HG03108 (cell line): ENCODE measurements at regions not wholly inside any gene's neighbourhood (a gene's known extent, or its start where the extent isn't known, plus 50 kb on each side); places are given as distances from the start of the nearest gene placed in this dataset.
"Not testable (repeated sequence)": the region's sequence is repeated elsewhere in the genome, so short reads cannot be mapped to it uniquely, and the experiment has no call there.

Experiments used
- ATAC-seq: cut with Tn5 transposase; IDR thresholded peaks from one replicate; pipeline ENCODE4 v1.9.1; 2021; ENCODE audit warnings: moderate library complexity; ENCODE audit not compliant: unreplicated experiment

DNA sequence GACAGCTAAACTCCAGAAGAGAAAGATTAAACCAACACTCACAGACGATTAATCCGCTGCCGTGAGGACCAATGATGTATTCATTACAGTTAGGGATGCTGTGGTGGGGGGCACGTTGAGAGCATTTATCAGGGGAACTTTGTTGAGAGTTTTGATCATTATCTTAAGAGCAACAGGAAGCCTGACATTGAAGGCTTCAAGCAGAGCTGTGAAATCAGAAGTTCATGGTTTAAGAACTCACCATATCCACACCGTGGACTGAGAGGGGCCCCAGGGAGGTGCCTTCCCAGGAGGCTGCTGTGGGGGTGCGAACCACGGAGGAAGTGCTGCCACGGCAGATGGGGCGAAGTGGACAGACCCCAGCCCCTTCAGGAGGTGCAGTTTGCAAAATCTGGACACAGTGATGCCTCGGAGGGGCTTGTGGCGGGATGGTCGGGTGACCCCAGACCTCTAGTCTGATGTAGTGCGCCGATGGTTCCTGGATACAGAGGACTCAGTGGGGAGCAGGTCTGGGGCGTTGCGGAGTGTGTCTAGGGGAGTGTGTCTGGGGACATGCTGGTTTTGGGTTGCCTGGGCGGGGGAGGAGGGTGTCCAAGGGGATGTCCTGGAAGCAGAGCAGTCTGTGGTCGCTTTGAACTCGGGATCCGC lies 73.0 kb downstream of the DIO3 start:
- no peak for ATAC-seq

DNA sequence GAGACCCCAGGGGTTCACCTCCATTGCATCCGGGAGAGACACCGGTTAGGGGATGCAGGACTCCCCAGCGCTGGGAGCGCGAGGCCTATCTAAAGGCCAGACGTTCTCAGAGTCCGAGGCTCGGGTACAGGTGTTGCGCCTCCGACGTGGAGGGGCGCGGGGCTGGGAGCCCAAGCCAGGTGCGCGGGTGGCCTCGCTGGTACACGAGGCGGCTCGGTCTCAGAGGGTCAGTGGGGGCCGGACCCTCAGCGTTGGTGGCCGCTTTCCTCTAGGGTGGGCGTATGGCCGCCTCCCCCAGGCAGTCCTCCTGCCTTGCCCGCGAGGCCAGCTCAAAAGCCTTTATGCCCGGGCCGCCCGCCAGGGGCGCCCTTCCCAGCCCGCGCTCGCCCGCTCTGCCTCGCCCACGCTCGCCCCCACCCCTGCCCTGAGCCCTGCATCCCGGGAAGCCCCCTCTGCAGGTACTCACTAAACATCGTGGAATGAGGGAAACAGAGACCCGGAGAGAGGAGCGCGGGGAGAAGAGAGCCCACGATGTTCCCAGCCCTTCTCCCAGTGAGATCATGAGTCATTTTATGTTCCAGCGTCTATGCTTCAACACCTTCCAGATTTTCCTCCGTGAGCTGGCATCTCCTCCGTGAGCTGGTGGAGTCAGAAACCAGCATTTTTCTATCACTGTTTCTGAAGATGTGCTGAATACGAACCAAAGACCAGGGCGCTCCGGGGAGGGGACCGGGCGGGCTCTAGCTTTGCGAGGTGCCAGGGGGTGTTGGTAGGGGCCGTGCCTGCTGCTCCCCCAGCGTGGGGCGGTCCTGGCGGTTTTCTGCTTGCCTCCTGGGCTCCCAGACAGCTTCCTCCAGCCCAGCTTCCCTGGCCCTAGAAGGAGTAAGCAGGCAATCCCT lies 73.8 kb downstream of the DIO3 start:
- ATAC-seq = no peak

DNA sequence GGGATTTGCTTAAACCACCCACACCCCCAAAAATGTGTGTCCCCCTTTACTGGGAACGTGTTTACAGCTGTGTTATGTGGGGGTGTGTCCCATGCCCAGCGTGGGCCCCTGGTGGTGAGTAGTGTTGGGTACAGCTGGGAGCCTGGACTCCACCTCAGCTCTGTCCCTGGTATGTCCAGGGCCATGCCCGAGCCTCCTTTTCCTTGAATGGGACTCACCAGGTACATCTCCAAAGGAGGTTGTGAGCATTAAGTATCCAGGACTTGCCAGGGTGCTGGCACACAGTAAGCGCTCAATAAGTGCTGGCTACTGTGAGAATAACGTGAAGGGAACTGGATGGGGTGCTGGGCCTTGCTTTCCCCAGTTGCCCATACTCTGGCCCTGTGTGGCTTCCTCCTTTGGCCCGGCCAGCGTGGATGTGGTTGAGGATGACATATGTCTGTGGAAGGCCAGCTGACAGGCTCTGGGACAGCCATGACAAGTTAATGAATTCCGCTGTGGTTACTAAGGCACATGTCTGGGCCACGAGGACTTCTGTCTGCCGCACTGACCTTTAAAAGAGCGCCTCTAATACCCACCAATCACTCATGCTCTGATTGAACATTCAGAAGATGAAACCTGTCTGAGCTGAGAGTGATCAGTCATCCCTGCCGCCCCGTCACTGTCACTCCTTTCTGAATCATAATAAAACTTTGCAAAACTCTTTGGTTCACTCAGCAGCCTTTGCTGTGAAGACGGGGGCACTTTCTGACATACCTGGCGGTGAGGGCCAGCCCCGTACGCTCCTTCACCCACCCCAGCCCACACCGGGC lies 74.7 kb downstream of the DIO3 start:
- ATAC-seq = no peak

DNA sequence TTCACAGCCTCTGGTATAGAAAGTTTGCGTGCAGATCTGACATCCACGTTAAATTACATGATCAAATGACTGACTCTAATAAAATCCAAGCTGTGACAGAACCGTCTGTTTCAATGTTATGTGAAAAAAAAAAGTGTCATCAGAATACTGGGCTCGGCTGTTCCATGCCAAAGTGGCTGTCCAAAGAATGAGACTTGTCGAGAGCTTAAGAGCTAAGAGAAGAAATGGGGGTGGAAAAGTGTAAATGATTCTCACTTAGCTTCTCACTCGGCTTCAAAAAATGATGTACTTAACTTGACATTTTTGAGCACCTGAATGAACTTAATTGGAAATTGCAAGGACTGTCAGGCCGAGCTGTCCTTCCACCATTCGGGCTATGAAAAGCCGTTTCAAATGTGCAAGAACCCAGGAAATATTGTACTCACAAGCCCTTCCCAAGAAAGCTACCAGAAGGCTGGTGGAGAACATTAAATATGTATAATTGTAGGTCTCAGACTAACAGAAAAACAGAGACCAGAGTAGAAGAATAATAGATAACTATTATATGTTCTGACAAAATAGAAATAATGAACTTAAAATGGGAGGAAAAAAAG lies 78.0 kb downstream of the DIO3 start:
- no peak for ATAC-seq

DNA sequence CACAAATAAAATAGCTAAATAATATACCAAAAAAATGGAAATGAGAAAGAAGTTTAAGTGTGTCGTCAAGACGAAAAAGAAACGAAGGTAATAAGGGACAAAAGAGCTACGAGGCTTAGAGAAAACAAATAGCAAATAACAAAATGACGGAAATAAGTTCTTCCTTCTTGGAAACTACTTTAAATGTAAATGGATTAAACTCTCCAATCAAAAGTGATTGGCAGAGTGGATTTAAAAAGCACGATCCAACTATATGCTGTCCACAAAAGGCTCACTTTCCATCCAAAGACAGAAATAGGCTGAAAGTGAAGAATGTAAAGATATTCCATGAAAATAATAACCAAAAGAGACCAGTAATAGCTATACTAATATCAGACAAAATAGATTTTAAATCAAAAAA lies 82.4 kb downstream of the DIO3 start:
- ATAC-seq = no peak

DNA sequence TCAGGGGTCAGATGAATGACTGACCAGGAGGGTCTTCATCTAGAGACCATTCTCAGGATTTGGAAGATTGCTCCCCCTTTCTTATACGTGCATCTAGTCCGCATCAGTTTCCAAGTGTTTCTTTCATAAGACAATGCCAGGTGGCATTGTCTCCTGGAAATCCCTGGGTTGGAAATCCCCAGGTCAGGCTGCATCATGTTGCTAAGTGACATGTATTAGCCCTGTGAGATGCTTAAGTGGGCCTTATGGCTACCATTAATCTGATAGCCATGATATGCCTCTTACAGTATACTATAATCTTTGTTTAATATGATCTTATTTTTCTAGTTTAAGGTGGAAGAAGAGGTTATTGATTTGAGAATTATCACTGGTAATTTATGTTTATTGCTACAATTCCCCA lies 92.8 kb downstream of the DIO3 start:
- ATAC-seq = no peak

DNA sequence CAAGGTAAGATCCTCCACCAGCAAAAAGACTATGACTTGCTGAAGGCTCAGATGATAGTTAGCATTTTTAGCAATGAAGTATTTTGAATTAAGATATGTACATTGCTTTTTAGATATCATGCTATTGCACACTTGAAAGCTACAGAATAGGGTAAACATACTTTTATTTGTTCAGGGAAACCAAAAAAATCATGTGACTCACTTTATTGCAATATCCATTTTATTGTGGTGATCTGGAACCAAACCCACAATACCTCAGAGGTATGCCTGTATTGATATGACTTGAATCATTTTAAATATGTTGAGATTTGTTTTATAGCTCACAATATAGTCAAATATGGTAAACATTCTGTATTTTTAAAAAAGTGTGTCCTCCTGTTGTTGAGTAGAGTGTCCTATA lies 96.1 kb downstream of the DIO3 start:
- no peak for ATAC-seq

DNA sequence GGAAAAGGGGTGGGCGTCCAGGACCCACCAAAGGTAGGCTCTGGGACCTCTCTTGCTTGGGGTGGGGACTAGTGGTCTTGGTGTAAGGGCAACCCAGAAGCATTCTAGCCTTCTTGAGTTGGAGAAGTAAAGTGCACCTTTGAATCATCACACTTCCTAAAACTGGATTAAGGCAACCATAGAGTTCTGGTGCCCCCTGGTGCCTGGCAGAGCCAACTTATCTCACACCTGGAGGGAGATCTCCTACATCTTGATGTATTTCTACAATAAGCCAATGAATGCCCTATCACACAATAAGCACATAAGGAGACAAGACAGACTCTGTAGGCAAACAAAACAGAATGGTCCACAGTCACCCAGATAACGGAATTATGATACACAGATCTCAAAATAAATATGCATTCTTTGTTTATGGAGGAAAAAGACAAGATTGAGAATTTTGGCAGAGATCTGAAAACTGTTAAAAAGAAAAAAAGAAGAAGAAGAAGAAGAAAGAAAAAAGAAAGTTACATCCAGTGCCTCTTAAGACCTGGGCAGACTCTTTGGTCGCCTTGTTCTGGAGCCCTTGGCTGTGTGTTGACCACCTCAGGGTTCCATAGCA lies 95.9 kb upstream of the PPP2R5C start:
- ATAC-seq = no peak

DNA sequence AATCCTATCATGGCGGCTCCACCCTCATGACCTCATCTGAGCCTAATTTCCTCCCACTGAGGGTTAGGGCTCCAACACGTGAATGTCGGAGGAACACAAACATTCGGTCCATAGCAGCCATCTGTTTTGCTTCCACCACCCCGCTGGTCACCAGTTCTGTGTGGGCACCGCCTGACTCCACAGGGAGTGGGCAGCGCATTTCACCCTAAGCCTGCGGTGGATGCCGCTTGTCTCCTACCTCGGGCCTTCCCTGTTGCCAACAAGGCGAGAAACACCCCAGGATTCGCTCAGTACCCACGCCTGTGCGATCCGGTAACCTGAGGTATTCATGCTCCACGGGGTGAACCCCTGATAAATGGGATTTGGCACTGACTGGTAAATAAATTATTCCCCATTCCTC lies 95.2 kb upstream of the PPP2R5C start:
- no peak for ATAC-seq

DNA sequence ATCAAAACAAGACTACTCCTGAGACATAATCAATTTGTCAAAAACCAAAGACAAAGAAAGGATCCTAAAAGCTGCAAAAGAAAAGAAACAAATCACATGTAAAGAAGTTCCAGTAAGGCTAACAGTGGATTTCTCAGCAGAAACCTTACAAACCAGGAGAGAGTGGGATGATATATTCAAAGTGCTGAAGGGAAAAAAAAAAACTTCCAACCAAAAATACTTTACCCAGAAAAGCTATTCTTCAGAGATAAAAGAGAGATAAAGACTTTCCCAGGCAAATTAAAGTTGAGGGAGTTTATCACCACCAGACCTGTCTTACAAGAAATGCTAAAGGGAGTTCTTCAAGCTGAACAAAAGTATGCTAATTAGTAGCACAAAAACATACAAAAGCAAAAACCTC lies 91.9 kb upstream of the PPP2R5C start:
- no peak for ATAC-seq

DNA sequence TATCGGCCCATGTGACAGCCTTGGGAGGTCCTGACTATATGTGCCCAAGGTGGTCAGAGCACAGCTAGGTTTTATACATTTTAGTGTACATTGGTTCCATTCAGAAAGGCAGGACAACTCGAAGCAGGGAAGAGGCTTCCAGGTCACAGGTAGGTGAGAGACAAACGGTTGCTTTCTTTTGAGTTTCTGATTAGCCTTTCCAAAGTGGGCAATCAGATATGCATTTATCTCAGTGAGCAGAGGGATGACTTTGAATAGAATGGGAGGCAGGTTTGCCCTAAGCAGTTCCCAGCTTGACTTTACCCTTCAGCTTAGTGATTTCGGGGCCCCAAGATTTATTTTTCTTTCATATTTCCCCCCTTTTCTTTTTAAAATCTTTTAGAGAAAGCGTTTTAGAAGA lies 87.6 kb upstream of the PPP2R5C start:
- ATAC-seq = no peak

DNA sequence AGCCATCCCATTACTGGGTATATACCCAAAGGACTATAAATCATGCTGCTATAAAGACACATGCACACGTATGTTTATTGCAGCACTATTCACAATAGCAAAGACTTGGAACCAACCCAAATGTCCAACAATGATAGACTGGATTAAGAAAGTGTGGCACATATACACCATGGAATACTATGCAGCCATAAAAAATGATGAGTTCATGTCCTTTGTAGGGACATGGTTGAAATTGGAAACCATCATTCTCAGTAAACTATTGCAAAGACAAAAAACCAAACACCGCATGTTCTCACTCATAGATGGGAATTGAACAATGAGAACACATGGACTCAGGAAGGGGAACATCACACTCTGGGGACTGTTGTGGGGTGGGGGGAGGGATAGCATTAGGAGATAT lies 85.7 kb upstream of the PPP2R5C start:
- not testable (repeated sequence) for ATAC-seq

DNA sequence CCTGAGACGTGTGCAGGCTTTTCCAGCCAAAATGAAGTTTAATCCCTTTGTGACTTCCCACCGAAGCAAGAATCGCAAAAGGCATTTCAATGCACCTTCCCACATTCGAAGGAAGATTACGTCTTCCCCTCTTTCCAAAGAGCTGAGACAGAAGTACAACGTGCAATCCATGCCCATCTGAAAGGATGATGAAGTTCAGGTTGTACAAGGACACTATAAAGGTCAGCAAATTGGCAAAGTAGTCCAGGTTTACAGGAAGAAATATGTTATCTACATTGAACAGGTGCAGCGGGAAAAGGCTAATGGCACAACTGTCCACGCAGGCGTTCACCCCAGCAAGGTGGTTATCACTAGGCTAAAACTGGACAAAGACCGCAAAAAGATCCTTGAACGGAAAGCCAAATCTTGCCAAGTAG lies 83.6 kb upstream of the PPP2R5C start:
- ATAC-seq = not testable (repeated sequence)

DNA sequence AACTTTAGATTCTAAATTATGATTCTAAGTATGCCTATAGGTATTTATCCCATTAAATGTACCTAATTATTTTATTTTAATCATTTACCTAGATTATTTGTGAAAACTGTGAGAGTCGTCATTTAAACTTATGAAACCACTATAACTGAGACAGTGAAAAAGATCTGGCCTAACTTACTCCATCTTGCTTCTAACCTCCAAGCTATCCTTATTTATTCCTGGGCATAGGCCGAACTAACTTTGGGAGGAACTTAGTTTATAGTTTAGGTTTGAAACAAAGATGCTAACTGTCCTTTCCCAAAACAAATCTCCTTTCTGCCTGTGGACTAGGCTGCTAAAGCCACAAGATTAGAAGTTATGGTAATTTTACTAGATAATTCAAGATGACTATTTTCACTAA lies 79.7 kb upstream of the PPP2R5C start:
- ATAC-seq = no peak

DNA sequence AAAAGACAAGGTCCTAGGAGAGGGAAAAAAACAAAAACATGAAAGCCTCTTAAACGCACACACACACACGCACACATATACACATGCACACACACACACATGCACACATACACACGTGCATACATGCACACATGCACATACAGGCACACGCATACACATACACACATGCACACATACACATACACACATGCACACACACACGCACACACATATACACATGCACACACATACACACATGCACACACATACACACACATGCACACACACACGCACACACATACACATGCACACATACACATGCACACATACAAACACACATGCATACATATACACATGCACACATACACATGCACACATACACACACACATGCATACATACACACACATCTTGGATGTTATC lies 78.1 kb upstream of the PPP2R5C start:
- ATAC-seq = no peak

DNA sequence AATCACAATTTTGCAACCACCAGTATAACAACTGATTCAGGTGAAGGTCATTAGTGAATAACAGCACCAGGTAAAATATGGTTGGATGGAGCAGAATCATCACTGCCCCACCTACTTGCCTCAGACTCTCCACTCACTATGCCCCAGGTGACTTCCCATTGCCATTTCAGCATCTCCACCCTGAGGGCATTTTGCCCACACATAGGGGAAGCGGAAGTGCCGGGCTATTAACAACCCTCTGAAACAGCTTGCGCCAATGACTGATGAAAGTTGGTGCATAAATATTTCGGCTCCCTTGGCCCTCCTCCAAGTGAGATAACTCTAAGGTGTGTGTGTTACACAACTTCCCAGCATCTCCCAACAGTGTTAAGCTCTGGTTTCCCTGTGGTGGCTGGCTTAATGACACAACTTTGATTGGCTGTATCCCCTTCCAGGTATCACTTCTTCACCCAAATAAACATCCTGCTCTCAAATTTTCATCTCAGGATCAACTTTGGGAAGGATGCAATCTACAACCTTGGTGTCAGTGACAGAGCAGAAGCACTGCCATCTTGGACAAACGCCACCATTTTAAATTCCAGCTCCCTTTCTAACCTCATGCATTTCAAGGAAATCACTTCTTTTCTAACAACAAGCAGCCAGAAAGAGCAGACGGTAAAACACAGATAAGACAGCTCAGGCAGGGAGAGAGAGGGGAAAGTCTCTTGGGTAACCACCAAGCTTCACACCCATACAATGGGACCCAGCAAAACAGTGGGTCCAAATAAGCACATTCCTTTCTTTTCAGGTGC lies 73.6 kb upstream of the PPP2R5C start:
- no peak for ATAC-seq

DNA sequence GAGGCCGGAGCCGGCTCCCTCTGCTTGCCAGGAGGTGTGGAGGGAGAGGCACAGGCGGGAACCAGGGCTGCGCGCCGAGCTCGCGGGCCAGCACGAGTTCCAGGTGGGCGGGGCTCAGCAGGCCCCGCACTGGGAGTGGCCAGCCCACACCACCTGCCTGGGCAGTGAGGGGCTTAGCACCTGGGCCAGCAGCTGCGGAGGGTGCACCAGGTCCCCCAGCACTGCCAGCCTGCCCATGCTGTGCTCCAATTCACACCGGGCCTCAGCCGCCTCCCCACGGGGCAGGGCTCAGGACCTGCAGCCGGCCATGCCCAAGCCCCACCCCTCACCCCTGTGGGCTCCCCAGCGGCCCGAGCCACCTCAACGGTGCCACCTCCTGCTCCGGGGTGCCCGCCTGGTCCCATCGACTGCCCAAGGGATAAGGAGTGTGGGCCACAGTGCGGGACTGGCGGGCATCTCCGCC lies 72.4 kb upstream of the PPP2R5C start:
- no peak for ATAC-seq

DNA sequence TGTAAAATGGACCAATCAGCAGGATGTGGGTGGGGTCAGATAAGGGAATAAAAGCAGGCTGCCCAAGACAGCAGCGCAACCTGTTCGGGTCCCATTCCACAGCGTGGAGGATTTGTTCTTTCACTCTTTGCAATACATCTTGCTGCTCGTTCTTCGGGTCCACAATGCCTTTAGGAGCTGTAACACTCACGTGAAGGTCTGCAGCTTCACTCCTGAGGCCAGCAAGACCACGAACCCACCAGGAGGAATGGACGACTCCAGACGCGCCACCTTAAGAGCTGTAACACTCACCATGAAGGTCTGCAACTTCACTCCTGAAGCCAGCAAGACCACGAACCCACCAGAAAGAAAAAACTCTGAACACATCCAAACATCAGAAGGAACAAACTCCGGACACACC lies 71.5 kb upstream of the PPP2R5C start:
- not testable (repeated sequence) for ATAC-seq

DNA sequence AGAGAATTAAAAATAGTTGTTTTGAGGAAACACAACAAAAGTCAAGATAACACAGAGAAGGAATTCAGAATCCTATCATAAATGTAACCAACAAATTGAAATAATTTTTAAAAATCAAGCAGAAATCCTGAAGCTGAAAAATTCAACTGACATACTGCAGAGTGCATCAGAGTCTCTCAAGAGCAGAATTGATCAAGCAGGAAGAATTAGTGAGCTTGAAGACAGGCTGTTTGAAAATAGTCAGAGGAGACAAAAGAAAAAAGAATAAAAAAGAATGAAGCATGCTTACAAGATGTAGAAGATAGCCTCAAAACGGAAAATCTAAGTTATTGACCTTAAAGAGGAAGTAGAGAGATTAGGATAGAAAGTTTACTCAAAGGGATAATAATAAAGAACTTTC lies 65.8 kb upstream of the PPP2R5C start:
- no peak for ATAC-seq

DNA sequence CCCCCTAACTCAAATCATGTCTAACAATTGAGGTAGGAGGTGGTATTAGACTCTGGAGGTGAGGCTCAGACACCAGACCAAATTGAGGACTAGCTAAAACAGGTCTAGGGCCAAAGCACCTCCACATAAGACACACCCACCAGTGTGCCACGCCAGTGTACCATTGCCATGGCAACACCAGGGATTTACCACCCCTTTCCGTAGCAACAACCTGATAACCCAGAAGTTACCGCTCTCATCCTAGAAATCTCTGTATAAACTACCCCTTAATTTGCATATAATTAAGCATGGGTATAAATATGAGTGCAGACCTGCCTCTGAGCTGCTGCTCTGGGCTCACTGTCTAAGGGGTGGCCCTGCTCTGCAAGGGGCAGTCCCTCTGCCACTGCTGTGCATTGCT lies 57.4 kb upstream of the PPP2R5C start:
- no peak for ATAC-seq
